Right lobe of liver (tissue), 4 donors: ENCODE measurements at regions not wholly inside any gene's neighbourhood (a gene's known extent, or its start where the extent isn't known, plus 50 kb on each side); places are given as distances from the start of the nearest gene placed in this dataset.

Source experiments
- POLR2A ChIP-seq: fragments of 450-650 bp; IDR thresholded peaks from one replicate; pipeline ENCODE4 v1.6.1; 2017; ENCODE audit warnings: antibody characterized with exemption, mild to moderate bottlenecking
- TF ChIP-seq, protein P1 (sequence below), 4 donors: fragments of 200-600 bp in 3 of 4; fragments of 450-650 bp in 1 of 4; IDR thresholded peaks; one replicate each; pipeline versions ENCODE4 v1.5.1 to v1.8.0; 2016 to 2022; ENCODE audit warnings: antibody characterized with exemption in 4 of 4, mild to moderate bottlenecking in 2 of 4
- donor health status: DM: no; HTN: no; CAD: no.
- donor health status: DM: no; HTN: no; CAD: no.
- donor health status: DM: no; HTN: yes; CAD: no.

DNA sequence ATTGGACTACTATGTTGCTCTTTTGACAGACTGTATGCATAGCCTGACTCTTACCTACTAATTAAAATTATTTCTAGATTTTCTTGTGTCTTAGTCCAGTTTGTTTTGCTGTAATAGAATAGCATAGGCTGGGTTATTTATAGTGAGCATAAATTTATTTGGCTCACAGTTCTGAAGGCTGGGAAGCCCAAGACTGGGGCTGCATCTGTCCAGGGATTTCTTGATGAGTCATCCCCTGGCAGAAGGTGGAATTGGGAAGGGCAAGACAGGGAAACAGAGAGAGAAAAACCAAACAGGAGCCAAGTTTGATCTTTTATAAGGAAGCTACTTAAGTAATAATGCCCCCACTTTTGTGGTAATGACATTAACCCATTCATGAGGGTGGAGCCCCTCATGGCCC lies 759.2 kb upstream of the LRFN5 start:
- TF ChIP-seq, protein P1, sequence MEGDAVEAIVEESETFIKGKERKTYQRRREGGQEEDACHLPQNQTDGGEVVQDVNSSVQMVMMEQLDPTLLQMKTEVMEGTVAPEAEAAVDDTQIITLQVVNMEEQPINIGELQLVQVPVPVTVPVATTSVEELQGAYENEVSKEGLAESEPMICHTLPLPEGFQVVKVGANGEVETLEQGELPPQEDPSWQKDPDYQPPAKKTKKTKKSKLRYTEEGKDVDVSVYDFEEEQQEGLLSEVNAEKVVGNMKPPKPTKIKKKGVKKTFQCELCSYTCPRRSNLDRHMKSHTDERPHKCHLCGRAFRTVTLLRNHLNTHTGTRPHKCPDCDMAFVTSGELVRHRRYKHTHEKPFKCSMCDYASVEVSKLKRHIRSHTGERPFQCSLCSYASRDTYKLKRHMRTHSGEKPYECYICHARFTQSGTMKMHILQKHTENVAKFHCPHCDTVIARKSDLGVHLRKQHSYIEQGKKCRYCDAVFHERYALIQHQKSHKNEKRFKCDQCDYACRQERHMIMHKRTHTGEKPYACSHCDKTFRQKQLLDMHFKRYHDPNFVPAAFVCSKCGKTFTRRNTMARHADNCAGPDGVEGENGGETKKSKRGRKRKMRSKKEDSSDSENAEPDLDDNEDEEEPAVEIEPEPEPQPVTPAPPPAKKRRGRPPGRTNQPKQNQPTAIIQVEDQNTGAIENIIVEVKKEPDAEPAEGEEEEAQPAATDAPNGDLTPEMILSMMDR (IDR thresholded peaks at IDR 0.05) = no peak
- no peak for TF ChIP-seq POLR2A
